ENCODE measurements at regions not wholly inside any gene's neighbourhood (a gene's known extent, or its start where the extent isn't known, plus 50 kb on each side); places are given as distances from the start of the nearest gene placed in this dataset.

DNA sequence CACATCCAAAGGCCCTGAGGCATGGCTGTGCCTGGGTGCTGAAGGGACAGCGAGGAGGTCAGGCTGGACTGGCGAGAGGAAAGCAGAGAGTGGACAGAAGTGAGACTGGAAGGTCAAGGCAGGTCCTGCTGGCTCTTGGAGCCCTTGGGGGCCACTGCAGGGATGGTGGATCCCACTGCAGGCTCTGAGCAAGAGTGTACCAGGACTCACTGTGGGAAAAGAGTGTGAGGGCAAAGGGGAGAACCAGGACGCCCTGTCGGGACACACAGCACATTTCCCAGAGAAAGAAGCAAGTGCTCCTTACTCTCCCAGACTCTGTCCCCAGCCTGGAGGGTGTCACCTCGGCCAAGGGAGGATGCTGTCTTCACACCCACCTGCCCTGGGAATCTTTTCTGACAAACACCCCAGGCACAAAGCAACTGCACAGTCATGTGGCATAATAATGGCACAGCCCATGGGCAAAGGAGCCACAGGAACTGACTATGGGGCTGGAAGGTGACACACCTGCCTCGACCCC is 172.3 kb upstream of the CST7 start:
- POLR2A ChIA-PET: no interaction called here
- DNase-seq: no peak
- no peak overlapping the region for H3K27ac Mint-ChIP-seq
- ATAC-seq: no peak
- H3K9me3 Mint-ChIP-seq: peaks cover 2 to 19% (median 10%) of the 10 kb centered on the region in 9 donors
- H3K4me3 Mint-ChIP-seq: no peak overlapping the region
- H3K36me3 Mint-ChIP-seq: peaks cover 0 to 20% (median 0%) of the 10 kb centered on the region in 3 donors
- H3K27me3 Mint-ChIP-seq: peaks cover 11 to 43% (median 21%) of the 10 kb centered on the region in 5 donors
- H3K4me1 Mint-ChIP-seq: peaks cover 0 to 3% (median under 1%) of the 10 kb centered on the region in 4 donors

DNA sequence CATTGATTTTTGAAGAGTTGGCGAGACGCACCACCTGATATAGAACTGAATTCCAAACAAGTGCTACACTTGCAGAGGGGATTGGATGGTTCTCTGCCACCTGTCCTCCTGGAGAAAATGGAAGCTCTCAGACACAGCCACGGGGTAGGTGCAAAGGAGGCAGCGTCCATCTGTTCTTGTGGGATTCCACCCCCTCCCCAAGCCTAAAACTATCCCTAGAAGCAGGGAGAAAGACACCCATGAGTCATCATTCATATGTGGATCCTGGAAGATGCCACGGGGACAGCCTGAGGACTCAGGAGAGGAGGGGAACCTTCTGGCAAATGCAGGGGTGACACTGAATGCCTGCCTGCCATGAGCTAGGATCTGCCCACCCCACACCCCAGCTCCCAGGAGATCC is 171.3 kb upstream of the CST7 start:
- H3K36me3 Mint-ChIP-seq: peaks cover 0 to 20% (median 0%) of the 10 kb centered on the region in 3 donors
- peaks cover 8 to 34% (median 17%) of the 10 kb centered on the region in 5 donors for H3K27me3 Mint-ChIP-seq
- POLR2A ChIA-PET: no interaction called here

DNA sequence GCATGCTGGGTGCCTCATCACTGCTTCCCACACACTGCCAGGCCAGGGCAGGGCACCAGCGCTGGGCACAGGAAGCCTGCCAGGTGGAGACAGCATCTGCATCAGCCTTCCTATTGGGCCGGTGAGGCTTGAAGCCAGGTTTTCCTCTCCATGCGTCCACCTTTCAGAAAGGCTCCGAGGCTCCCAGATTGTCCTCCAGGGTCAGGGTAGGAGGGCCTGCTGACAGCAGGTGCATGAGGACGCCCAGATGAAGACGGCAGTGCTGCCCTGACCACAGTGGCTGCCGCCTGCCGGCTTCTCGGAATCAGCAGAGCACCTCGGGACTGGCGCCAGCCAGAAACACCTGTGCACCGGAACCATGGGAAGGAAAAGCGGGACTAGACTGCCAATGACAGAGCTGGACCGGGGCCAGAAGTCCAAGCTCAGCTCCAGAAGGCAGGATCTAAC is 170.5 kb upstream of the CST7 start:
- Mint-ChIP-seq H3K27me3 (peaks cover 8 to 32% (median 17%) of the 10 kb centered on the region in 5 donors), H3K9me3 (peaks cover 2 to 19% (median 10%) of the 10 kb centered on the region in 9 donors), H3K36me3 (peaks cover 0 to 20% (median 0%) of the 10 kb centered on the region in 3 donors), H3K27ac (peak overlapping the region in 1 of 10 donors; percentile 15), H3K4me1 (peaks cover 0 to 3% (median under 1%) of the 10 kb centered on the region in 4 donors), H3K4me3 (no peak overlapping the region)
- POLR2A ChIA-PET: no interaction called here
- DNase-seq (no peak), ATAC-seq (no peak)

More for the DNA sequence above, 171.3 kb upstream of the CST7 start:
- H3K9me3 Mint-ChIP-seq: peaks cover 2 to 19% (median 10%) of the 10 kb centered on the region in 9 donors
- H3K4me3 Mint-ChIP-seq: no peak overlapping the region
- no peak for ATAC-seq
- DNase-seq: no peak
- no peak overlapping the region for H3K27ac Mint-ChIP-seq
- H3K4me1 Mint-ChIP-seq: peaks cover 0 to 3% (median under 1%) of the 10 kb centered on the region in 4 donors

DNA sequence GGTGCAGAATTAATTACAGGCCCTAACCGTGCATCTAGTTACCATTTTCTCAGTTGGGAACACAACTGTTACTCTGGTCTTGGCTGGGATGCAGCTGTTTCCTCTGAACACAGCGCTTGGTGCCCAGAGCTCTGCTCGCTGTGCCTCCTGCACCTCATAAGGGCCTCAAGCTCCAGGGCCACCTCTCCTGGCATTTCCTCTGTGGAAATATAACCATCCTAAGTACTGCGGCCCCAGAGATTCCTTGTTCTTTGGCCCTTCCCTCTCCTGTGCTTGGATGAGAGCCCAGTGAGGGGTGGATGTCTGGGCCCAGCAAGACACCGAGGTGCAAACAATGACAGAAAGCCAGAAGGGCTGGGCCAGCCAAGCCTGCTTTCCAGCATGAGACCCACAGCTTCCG is 169.9 kb upstream of the CST7 start:
- peaks cover 0 to 3% (median 1%) of the 10 kb centered on the region in 4 donors for H3K4me1 Mint-ChIP-seq
- ATAC-seq: no peak
- peaks cover 2 to 17% (median 10%) of the 10 kb centered on the region in 9 donors for H3K9me3 Mint-ChIP-seq
- H3K27me3 Mint-ChIP-seq: peaks cover 8 to 32% (median 17%) of the 10 kb centered on the region in 5 donors
- H3K4me3 Mint-ChIP-seq: no peak overlapping the region
- POLR2A ChIA-PET: no interaction called here
- H3K36me3 Mint-ChIP-seq: peaks cover 0 to 20% (median 0%) of the 10 kb centered on the region in 3 donors
- H3K27ac Mint-ChIP-seq: no peak overlapping the region
- no peak for DNase-seq

DNA sequence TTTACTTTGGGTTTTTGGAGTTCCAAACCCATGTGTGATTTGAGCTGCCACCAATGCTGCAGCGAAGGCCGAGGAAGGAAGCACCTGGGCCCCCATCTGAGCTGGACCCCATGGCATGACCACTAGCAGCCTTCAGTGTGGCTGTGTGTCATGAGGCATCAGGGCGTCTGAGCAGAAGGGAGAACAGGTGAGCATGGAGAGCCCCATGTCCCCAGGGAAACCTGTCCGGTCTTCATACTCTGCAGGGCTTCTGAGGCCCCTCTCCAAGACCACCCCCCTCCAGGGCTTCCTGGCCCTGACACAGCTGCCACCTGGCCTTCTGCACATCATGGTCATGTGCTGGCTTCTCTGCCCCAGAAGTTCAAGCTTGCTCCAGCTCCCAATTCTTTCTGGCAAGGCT is 169.1 kb upstream of the CST7 start:
- DNase-seq (no peak), ATAC-seq (no peak)
- Mint-ChIP-seq H3K4me3 (no peak overlapping the region), H3K9me3 (peaks cover 0 to 9% (median 6%) of the 10 kb centered on the region in 9 donors), H3K4me1 (peaks cover 2 to 9% (median 5%) of the 10 kb centered on the region in 4 donors), H3K27ac (no peak overlapping the region), H3K36me3 (peaks cover 0 to 12% (median 0%) of the 10 kb centered on the region in 3 donors), H3K27me3 (peaks cover 8 to 32% (median 17%) of the 10 kb centered on the region in 5 donors)
- POLR2A ChIA-PET: no interaction called here

DNA sequence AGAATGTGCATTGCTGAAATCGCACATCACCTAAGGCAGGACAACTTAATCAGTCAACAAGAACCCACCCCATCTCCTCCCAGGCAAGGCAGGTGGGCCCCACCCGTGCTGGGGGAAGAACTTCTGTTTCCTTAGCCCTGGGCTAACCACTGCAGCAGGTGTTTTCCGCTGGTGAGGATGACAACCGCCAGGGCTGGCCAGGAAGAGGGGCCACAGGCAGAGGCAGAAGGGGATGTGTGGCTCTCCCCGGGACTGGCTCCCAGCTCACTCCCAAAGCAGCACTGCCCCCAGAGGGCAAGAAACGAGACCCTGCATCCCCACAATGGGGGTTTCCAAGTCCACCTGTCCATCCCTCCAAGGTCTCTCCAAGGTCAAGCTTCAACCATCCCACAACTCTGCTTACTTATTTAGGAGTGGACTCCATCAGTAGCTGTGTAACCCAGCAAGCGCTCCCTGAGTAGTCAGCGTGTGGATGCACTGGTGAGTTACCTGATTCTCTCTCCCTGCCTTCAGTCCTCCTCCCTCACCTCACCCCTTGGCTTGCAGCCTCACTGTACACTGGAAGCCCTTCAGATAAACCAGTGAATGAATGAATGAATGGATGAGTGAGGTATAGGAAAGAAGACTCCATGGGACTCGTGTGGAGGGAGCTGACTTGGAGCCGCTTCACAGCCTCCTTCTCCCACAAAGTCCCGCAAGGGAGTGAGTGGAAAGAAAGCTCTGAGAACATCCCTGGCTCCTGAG is 168.2 kb upstream of the CST7 start:
- H3K4me3 Mint-ChIP-seq: no peak overlapping the region
- peaks cover 6 to 31% (median 16%) of the 10 kb centered on the region in 5 donors for H3K27me3 Mint-ChIP-seq
- peaks cover 0 to 2% (median 0%) of the 10 kb centered on the region in 9 donors for H3K9me3 Mint-ChIP-seq
- POLR2A ChIA-PET: no interaction called here
- peak overlapping the region in 1 of 10 donors; percentile 33 for H3K27ac Mint-ChIP-seq
- peaks cover 0 to 4% (median 0%) of the 10 kb centered on the region in 3 donors for H3K36me3 Mint-ChIP-seq
- peaks cover 2 to 15% (median 6%) of the 10 kb centered on the region in 4 donors for H3K4me1 Mint-ChIP-seq
- DNase-seq (no peak), ATAC-seq (no peak)

DNA sequence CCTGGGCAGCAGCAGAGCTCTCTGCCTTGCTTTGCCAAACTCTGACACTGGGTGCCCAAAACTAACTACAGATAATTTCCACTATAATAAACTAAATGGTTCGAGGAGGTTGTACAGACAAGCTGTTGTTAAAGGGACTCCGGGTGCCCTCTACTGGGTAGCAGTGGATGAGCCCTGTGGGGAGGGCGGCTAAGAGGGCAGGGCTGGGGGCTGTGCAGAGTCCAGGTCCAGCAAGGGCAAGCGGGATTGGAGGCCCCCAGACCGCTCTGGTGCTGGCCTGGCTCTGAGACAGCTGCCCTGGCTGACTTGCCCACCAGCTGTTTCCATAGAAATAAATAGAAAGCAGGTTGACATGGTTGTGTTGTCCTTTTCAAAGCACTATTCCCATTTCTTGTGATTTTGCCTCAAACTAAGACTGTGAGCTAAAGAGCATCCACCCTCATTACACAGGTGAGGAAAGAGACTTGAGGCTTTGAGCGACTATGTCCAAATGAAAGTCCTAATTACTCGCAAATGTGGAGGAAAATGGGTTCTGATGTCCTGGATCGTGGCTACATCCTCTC is 167.6 kb upstream of the CST7 start:
- no peak overlapping the region for H3K27ac Mint-ChIP-seq
- H3K9me3 Mint-ChIP-seq: no peaks in the 10 kb centered on the region
- H3K36me3 Mint-ChIP-seq: no peaks in the 10 kb centered on the region
- no peak overlapping the region for H3K4me3 Mint-ChIP-seq
- ATAC-seq (no peak), DNase-seq (peak in 1 of 10 donors; percentile 12)
- POLR2A ChIA-PET: no interaction called here
- H3K27me3 Mint-ChIP-seq: peaks cover 3 to 25% (median 12%) of the 10 kb centered on the region in 5 donors
- peaks cover 2 to 15% (median 6%) of the 10 kb centered on the region in 4 donors for H3K4me1 Mint-ChIP-seq

DNA sequence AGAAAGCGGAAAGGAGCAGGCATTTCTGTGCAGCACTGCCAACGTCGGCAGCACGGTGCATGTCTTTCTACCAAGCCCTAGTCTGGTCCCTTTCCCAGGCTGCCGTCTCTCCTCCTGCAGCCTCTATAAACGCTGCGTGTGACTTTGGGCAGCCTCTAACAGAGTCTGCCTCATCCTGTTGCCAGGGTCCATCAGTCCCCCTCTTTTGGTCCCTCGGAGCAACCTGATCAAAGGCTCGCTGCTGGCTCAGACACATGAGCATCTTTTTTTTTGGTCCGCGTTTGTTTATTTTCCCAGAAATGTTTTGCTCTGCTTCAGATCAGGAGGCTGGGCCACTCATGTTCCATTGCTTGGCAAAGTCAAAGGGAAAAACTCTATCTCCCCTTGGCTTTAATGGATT is 166.8 kb upstream of the CST7 start:
- Mint-ChIP-seq H3K27ac (no peak overlapping the region), H3K4me1 (peaks cover 2 to 15% (median 6%) of the 10 kb centered on the region in 4 donors), H3K9me3 (no peaks in the 10 kb centered on the region), H3K27me3 (peaks cover 0 to 20% (median 9%) of the 10 kb centered on the region in 5 donors), H3K4me3 (no peak overlapping the region), H3K36me3 (no peaks in the 10 kb centered on the region)
- DNase-seq: no peak
- POLR2A ChIA-PET: no interaction called here
- no peak for ATAC-seq

DNA sequence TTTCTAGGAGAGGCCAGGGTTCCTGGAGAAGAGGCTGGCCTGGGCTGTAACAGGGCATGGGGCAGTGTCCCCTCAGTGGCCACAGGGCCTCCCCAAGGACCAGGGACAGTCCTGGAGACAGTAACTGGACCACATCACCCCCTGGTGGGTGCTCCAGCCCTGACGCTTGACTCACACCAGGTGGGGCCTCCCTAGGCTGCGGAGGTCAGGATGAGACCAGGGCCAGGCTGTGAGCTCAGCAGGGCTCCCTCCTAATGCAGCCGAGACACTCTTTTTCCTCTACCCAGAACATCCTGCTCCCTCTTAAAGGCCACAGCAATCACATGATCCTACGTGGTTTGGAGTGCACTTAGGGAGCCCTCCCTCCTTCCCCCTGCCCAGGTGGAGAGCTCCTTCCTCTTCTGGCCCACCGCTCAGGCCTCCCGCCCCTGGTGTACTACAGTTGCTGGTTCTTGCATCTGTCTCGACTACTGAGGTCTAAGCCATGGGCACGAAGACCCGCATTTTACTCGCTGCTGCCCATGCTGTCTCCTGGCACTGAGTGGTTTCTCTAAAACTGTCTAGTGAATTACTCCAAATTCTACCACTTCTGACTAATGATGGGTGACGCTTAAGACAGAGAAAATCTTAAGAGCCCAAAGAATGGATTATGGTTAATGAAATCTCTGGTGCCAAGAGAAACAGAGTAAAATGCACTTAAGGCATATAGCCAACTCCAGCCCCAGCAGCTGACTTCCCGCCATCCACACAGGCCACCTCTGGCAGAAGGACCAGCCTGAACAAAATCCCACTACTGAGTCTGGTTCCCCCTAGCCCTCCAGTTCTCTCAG is 166.1 kb upstream of the CST7 start:
- Mint-ChIP-seq H3K27ac (peak overlapping the region in 1 of 10 donors; percentile 12), H3K4me1 (peaks cover 2 to 15% (median 6%) of the 10 kb centered on the region in 4 donors), H3K27me3 (peaks cover 0 to 13% (median 4%) of the 10 kb centered on the region in 5 donors), H3K9me3 (no peaks in the 10 kb centered on the region), H3K36me3 (no peaks in the 10 kb centered on the region), H3K4me3 (no peak overlapping the region)
- POLR2A ChIA-PET: no interaction called here
- ATAC-seq (no peak), DNase-seq (peak in 1 of 10 donors; percentile 26)

DNA sequence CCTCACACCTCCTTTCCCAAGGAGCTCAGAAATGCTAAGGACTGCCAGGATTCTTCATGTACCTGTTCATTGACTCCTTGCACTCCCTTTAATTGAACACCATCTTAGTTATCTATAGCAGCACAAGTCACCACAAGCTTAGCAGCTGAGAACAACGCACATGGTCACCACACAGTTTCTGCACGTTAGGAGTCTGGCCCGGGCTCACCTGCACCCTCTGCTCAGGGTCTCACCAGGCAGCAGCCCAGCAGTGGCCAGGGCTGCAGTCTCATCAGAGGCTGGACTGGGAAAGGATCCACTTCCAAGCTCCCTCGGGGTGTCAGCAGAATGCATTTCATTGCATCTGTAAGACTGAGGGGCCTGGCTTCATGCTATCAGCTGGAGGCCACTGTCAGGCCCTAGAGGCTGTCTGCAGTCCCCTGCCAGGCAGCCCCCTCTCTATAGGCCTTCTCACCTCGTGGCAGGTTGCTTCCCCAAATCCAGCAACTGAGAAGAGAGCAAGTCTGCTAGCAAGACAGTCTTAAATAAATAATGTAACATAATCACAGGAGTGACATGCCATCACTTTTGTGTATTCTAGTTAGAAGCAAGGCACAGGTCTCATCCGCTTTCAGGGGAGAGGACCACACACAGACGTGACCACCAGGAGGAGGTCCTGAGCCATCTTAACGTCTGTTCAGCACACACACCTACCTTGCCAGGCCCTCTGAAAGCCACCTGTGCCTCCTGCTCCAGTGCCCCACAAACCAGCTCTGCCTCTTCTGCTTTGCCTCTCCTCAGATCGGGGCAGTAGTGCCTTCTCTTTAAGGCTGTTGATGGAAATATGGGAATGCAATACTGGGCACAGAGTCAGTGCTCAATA is 165.2 kb upstream of the CST7 start:
- Mint-ChIP-seq H3K36me3 (no peaks in the 10 kb centered on the region), H3K4me3 (no peak overlapping the region), H3K27ac (peak overlapping the region in 2 of 10 donors; percentile 35 to 37), H3K9me3 (no peaks in the 10 kb centered on the region), H3K27me3 (peaks cover 0 to 11% (median 4%) of the 10 kb centered on the region in 5 donors), H3K4me1 (peaks cover 2 to 15% (median 6%) of the 10 kb centered on the region in 4 donors)
- ATAC-seq (peak in 1 of 2 donors; percentile 33), DNase-seq (peak in 3 of 10 donors; percentile 6 to 45 (median 10))
- POLR2A ChIA-PET: no interaction called here

DNA sequence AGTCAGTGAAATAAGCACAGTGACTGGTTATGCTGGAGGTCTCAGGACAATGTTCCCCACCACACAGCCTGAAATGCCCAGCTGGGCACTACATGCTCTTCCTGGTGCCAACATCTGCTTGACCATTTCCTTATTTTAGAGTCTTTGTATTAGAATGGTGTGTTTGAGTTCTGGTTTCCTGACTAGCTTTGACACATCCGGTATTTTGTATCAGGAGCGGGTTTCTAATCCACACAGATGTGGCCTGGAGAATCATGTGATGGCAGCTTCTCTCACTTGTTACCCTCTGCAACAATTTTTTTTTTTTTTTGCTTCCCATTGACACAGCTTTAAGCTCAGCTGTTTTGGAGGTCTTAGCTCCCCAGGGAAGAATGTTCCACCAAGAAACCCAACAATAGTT is 164.5 kb upstream of the CST7 start:
- peak in 1 of 10 donors; percentile 58 for DNase-seq
- Mint-ChIP-seq H3K27ac (peak overlapping the region in 1 of 10 donors; percentile 35), H3K36me3 (no peaks in the 10 kb centered on the region), H3K4me3 (no peak overlapping the region), H3K27me3 (peaks cover 0 to 11% (median 4%) of the 10 kb centered on the region in 5 donors), H3K9me3 (no peaks in the 10 kb centered on the region), H3K4me1 (peaks cover 2 to 15% (median 5%) of the 10 kb centered on the region in 4 donors)
- no peak for ATAC-seq
- POLR2A ChIA-PET: no interaction called here

Measured in naive thymus-derived CD8-positive, alpha-beta T cell (primary cell).